ENCODE measurements at regions not wholly inside any gene's neighbourhood (a gene's known extent, or its start where the extent isn't known, plus 50 kb on each side); places are given as distances from the start of the nearest gene placed in this dataset.

- no peaks in the 10 kb centered on the region for H4K20me1 ChIP-seq (ENCODE audit: low read depth)
- no peak overlapping the region for H2AFZ ChIP-seq (replicated peaks)
- no peaks in the 10 kb centered on the region for H3K36me3 ChIP-seq
- H3K4me3 ChIP-seq, result no peak overlapping the region
- Mint-ChIP-seq H3K27ac (no peak overlapping the region), H3K4me1 (no peaks in the 10 kb centered on the region), H3K27me3 (ENCODE audit: insufficient read depth, low read depth) (peaks cover 4% of the 10 kb centered on the region), H3K36me3 (no peaks in the 10 kb centered on the region), H3K9me3 (no peaks in the 10 kb centered on the region), H3K4me3 (no peak overlapping the region)
- no peaks in the 10 kb centered on the region for H3K9me3 ChIP-seq (ENCODE audit: low read depth)
- H3K27ac ChIP-seq, result no peak overlapping the region
- H3F3A ChIP-seq (ENCODE audit: low read depth), result no peaks in the 10 kb centered on the region
- peaks cover 13% of the 10 kb centered on the region for H3K27me3 ChIP-seq
- no peaks in the 10 kb centered on the region for H3K4me1 ChIP-seq
- H3K4me2 ChIP-seq, result no peak overlapping the region
- peak; percentile 45 for DNase-seq (ENCODE audit: low spot score)
- no peak overlapping the region for H3K9ac ChIP-seq
- TF ChIP-seq EZH2 (IDR thresholded peaks at IDR 0.05), result no peak
- peak; percentile 88 for TF ChIP-seq CTCF (IDR thresholded peaks at IDR 0.05)
- TF ChIP-seq EZH2phosphoT487 (IDR thresholded peaks at IDR 0.05), result no peak
- no peaks in the 10 kb centered on the region for H3K79me2 ChIP-seq (ENCODE audit: low read depth)
Measured at GRCh38 chr11:30128269-30128932, 102.4 kb upstream of the FSHB start.

- H3K27ac Mint-ChIP-seq, result no peak overlapping the region
- no peak overlapping the region for H3K4me2 ChIP-seq
- no peaks in the 10 kb centered on the region for H3K4me1 ChIP-seq
- no peaks in the 10 kb centered on the region for H3F3A ChIP-seq (ENCODE audit: low read depth)
- H3K36me3 Mint-ChIP-seq, result no peaks in the 10 kb centered on the region
- H3K9ac ChIP-seq, result no peak overlapping the region
- no peak for DNase-seq (ENCODE audit: low spot score)
- H3K4me1 Mint-ChIP-seq, result no peaks in the 10 kb centered on the region
- no peak overlapping the region for H3K27ac ChIP-seq
- H3K79me2 ChIP-seq (ENCODE audit: low read depth), result no peaks in the 10 kb centered on the region
- peaks cover 8% of the 10 kb centered on the region for H3K27me3 ChIP-seq
- H3K36me3 ChIP-seq, result no peaks in the 10 kb centered on the region
- peaks cover 2% of the 10 kb centered on the region for H3K27me3 Mint-ChIP-seq (ENCODE audit: insufficient read depth, low read depth)
- H2AFZ ChIP-seq (replicated peaks), result no peak overlapping the region
- H3K9me3 ChIP-seq (ENCODE audit: low read depth), result no peaks in the 10 kb centered on the region
- no peaks in the 10 kb centered on the region for H3K9me3 Mint-ChIP-seq
- no peak overlapping the region for H3K4me3 Mint-ChIP-seq
- TF ChIP-seq EZH2 (IDR thresholded peaks at IDR 0.05) (no peak), EZH2phosphoT487 (IDR thresholded peaks at IDR 0.05) (no peak), CTCF (IDR thresholded peaks at IDR 0.05) (no peak)
- no peak overlapping the region for H3K4me3 ChIP-seq
- no peaks in the 10 kb centered on the region for H4K20me1 ChIP-seq (ENCODE audit: low read depth)
Measured at GRCh38 chr11:30131535-30131934, 99.3 kb upstream of the FSHB start.

- H3K9me3 ChIP-seq (ENCODE audit: low read depth), result no peaks in the 10 kb centered on the region
- Mint-ChIP-seq H3K27me3 (ENCODE audit: insufficient read depth, low read depth) (peaks cover 2% of the 10 kb centered on the region), H3K36me3 (no peaks in the 10 kb centered on the region), H3K4me1 (no peaks in the 10 kb centered on the region), H3K9me3 (no peaks in the 10 kb centered on the region), H3K27ac (no peak overlapping the region), H3K4me3 (no peak overlapping the region)
- H3K79me2 ChIP-seq (ENCODE audit: low read depth), result no peaks in the 10 kb centered on the region
- no peaks in the 10 kb centered on the region for H4K20me1 ChIP-seq (ENCODE audit: low read depth)
- H3K4me2 ChIP-seq, result no peak overlapping the region
- H3K36me3 ChIP-seq, result no peaks in the 10 kb centered on the region
- DNase-seq (ENCODE audit: low spot score), result no peak
- no peaks in the 10 kb centered on the region for H3K27me3 ChIP-seq
- no peaks in the 10 kb centered on the region for H3K4me1 ChIP-seq
- no peak overlapping the region for H3K9ac ChIP-seq
- H2AFZ ChIP-seq (replicated peaks), result no peak overlapping the region
- TF ChIP-seq CTCF (IDR thresholded peaks at IDR 0.05), result no peak
- TF ChIP-seq EZH2phosphoT487 (IDR thresholded peaks at IDR 0.05), result no peak
- TF ChIP-seq EZH2 (IDR thresholded peaks at IDR 0.05), result no peak
- H3K4me3 ChIP-seq, result no peak overlapping the region
- H3F3A ChIP-seq (ENCODE audit: low read depth), result no peaks in the 10 kb centered on the region
- no peak overlapping the region for H3K27ac ChIP-seq
Measured at GRCh38 chr11:30133281-30133680, 97.5 kb upstream of the FSHB start.
